Epithelial cell of proximal tubule (primary cell): ENCODE measurements at regions not wholly inside any gene's neighbourhood (a gene's known extent, or its start where the extent isn't known, plus 50 kb on each side); places are given as distances from the start of the nearest gene placed in this dataset.
A peak's percentile ranks its signal among the peaks of the same experiment; 100 is the strongest.

ENCODE experiments used
- DNase-seq: peaks from one replicate; pipeline ENCODE4 v3.0.0-alpha.2; 2011; ENCODE audit warnings: low read depth
- H3K4me3 ChIP-seq: 2 replicates; pipeline ENCODE4 v1.5.1; 2011; ENCODE audit warnings: low read depth, mild to moderate bottlenecking, low read length
- CTCF ChIP-seq: conservative IDR thresholded peaks from 2 replicates; pipeline ENCODE4 v1.5.1; 2012; ENCODE audit warnings: low read depth, mild to moderate bottlenecking, low read length

DNA sequence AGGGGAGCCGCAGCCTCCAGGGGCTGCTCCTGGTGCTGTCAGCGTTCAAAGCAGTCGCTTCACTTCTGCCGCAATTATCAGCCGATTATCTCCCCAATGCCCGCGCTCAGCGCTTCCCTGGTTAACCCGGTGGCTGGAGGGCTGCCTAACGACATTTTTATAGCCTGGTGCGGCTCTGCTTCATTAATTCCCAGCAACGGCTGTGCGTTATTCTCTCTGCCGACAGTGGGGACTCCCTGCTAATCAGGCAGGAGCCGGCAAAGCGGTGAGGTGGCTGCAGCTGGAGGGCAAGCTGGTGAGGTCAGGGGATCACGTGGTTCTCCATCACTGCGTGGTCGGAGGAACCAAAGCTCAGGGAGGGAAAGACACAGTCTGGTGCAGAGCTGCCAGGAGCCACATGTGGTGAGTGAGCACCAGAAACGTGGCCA lies 62.9 kb downstream of the GLRX5 start:
- DNase-seq = no peak
- TF ChIP-seq CTCF = no peak
- H3K4me3 ChIP-seq = peak overlapping the region; percentile 10

- no peak for DNase-seq
- H3K4me3 ChIP-seq = no peak overlapping the region
- no peak for TF ChIP-seq CTCF
Observed at GRCh38 chr14:95601650-95602049, 66.8 kb downstream of the GLRX5 start.

- no peak overlapping the region for H3K4me3 ChIP-seq
- DNase-seq = no peak
- TF ChIP-seq CTCF = no peak
Observed at GRCh38 chr14:95603415-95603814, 68.6 kb downstream of the GLRX5 start.

- H3K4me3 ChIP-seq = no peak overlapping the region
- no peak for DNase-seq
- TF ChIP-seq CTCF = no peak
Observed at GRCh38 chr14:95606266-95606665, 71.4 kb downstream of the GLRX5 start.

DNA sequence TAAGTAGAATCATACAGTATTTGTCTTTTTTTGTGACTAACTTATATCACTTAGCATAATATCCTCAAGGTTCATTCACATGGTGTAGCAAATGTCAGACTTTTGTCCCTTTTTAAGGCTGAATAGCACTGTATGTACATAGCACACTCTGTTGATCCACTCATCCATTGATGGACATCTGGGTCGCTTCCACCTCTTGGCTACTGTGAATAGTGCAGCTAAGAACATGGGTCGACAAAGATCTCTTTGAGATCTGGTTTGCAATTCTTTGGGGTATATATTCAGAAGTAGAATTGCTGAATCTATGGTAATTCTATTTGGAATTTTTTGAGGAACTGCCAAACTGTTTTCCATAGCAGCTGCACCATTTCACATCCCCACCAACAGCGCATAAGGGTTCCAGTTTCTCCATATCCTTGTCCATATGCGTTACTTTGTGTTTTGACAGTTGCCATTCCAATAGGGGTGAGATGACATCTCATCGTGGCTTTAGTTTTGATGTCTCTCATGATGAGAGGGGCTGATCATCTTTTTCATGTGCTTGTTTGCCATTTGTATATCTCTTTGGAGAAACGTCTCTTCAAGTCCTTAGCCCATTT lies 73.9 kb downstream of the GLRX5 start:
- no peak for DNase-seq
- no peak for TF ChIP-seq CTCF
- H3K4me3 ChIP-seq = no peak overlapping the region

DNA sequence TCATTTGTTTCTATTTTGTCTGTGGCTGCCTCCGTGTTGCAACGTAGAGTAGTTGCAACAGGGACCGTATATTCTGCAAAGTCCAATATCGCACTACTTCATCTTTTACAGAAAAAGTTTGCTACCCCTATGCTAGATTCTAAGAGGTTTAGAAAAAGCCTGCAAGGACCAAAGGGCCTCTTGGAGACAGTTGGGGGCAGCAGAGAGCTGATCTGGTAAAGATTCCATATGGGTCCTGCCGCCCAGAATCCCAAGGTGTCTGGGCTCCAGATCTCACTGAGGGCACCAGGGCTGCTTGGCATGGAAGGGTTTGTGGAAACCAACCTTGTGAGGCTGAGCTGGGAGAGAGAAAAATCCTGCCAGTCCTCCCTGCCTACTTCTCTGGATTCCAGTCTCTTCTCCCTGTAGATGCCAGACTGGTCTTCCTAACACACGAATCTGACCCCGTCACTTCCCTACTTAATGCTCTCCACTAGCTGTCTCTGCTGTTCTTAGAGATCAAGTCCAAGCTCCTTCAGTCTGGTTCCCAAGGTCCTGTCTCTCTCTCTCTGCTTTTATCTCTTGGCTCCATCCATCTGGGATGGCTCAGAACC lies 74.6 kb downstream of the GLRX5 start:
- no peak overlapping the region for H3K4me3 ChIP-seq
- TF ChIP-seq CTCF = peak; percentile 75
- no peak for DNase-seq

DNA sequence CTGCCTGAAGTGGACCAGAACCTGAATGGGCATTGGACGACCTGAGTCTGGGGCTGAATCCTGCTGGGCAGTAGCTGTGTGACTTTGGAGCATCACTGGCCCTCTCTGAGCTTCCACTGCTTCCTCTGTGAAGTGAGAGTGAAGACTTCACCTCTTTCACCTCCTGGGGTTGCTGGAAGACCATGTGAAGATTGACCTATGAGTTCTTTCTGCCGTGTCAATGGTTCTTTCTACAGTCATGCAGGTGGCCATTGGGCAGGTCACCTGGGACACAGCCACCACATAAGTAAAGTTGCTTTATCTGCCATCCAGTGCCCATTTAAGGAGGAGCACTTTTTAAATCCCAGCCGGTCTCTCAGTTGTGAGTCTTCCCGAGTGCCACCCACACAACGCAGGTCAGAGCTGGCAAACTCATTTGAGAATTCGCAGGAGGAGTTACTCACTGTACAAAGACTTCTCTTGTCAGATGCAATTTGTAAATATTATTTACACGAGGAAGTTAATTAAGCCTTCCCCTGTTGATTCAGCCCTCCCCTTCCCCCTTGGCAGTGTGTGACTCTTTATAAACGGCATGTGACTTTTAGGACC lies 74.8 kb upstream of the TCL1B start:
- TF ChIP-seq CTCF = peak; percentile 7
- no peak overlapping the region for H3K4me3 ChIP-seq
- DNase-seq = no peak
